ENCODE measurements at regions not wholly inside any gene's neighbourhood (a gene's known extent, or its start where the extent isn't known, plus 50 kb on each side); places are given as distances from the start of the nearest gene placed in this dataset.
"Not testable (repeated sequence)": the region's sequence is repeated elsewhere in the genome, so short reads cannot be mapped to it uniquely, and the experiment has no call there.

- DNase-seq: no peak
These were observed 74.3 kb upstream of the CCN2 start for GRCh38 chr6:132025468-132025867.

- peak; percentile 4 for DNase-seq
These were observed 72.3 kb upstream of the CCN2 start for GRCh38 chr6:132023490-132023889.

- no peak for DNase-seq
These were observed 70.6 kb upstream of the CCN2 start for GRCh38 chr6:132021552-132022375.

GRCh38 chr6:132020918-132021317 lies 69.7 kb upstream of the CCN2 start:
- not testable (repeated sequence) for DNase-seq

GRCh38 chr6:132020138-132020581 lies 69.0 kb upstream of the CCN2 start:
- DNase-seq: no peak

GRCh38 chr6:132019586-132019985 lies 68.4 kb upstream of the CCN2 start:
- DNase-seq: no peak

- no peak for DNase-seq
These were observed 66.8 kb upstream of the CCN2 start for GRCh38 chr6:132017942-132018341.

GRCh38 chr6:132016396-132016795 lies 65.2 kb upstream of the CCN2 start:
- DNase-seq: no peak

- DNase-seq: no peak
These were observed 60.4 kb upstream of the CCN2 start for GRCh38 chr6:132011582-132011981.

- DNase-seq: peak; percentile 2
These were observed 58.0 kb upstream of the CCN2 start for GRCh38 chr6:132009175-132009574.

GRCh38 chr6:132007474-132008190 lies 56.5 kb upstream of the CCN2 start:
- no peak for DNase-seq

GRCh38 chr6:132005178-132005577 lies 54.0 kb upstream of the CCN2 start:
- peak; percentile 42 for DNase-seq

GRCh38 chr6:132004668-132005067 lies 53.5 kb upstream of the CCN2 start:
- no peak for DNase-seq

GRCh38 chr6:132003516-132004178 lies 52.5 kb upstream of the CCN2 start:
- no peak for DNase-seq

Data from hematopoietic multipotent progenitor cell treated with erythropoietin and hydrocortisone succinate and interleukin-3 and kit ligand, for 4 days (in vitro differentiated cells).